SK-MEL-5 (cell line): ENCODE measurements at regions not wholly inside any gene's neighbourhood (a gene's known extent, or its start where the extent isn't known, plus 50 kb on each side); places are given as distances from the start of the nearest gene placed in this dataset.
"Not testable (repeated sequence)": the region's sequence is repeated elsewhere in the genome, so short reads cannot be mapped to it uniquely, and the experiment has no call there.

Experiments used
- DNase-seq: peaks from one replicate; pipeline ENCODE4 v3.0.0-alpha.2; 2016; ENCODE audit warnings: low read depth, low spot score
- in situ Hi-C: cut with HindIII; loops from 2 replicates; pipeline ENCODE4 v1.10.0; 2016; ENCODE audit warnings: low sequenced_read_pairs, high pct_unique_total_duplicates, low pct_unique_long_range_greater_than_20kb

DNA sequence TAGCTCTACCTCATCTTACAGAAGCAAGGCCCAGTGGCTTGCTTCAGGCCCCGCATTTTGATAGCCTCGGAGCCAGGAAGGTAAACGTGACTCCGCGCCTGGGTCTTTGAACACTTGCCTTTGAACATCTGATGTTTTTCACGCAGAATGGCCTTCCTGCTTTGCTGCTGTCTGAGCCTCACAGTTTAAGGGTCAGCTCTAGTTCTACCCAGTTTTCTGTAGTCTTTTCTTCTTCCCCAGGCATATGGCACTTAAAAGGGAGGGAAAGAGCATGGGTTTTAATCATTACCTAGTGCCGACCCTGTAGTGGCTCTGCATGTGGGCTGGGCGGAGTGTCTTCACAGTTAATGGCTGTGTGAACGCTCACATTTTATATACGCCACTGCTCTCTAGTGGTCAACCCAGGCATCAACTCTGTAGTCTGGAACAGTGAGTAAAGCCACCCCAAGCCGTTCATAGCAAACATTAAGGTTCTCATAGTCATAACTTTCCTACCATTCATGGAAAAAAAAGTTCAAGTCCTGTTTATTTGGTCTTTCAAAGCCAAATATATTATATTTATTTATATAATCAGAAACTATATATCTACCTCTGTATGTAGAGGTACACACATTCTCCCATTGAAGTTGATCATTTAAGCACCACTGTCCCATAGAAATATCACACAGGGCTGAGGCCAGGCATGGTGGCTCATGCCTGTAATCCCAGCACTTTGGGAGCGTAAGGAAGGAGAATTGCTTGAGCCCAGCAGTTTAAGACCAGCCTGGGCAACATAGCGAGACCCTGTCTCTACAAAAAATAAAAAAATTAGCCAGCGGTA, 78.1 kb downstream of the IER5 start:
- peak; percentile 88 for DNase-seq
- in situ Hi-C loops: loop anchor here (10.0 kb wide), 1 partner anchor 292 kb away; no protein-coding TSS in a partner anchor

DNA sequence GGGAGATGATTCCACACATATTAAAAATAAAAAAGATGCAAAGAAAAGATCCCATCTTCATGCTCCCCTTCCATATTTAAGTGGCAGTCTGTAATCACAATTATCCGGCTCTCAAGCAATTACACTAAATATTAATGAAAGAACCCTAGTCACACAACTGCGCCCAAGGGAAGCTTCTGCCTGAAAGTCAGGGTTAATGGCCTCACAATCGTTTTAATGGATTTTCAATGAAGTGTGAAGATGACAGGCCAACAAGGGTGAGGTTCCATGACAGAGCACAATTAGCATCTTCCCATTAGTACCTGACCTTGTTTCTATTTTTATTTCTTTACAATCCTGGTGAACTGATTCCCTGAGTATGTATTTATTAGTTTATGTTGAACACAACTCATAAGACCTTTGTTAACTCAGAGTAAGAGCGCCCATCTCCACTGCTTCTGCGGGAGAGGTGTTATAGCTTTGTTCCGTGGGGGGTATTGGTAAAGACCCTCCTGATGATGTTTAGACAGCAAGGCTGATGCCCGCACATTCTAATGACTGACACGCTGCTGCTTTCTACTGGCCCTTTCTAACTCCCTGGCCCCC, 80.9 kb downstream of the IER5 start:
- no peak for DNase-seq
- in situ Hi-C loops: loop anchor here (10.0 kb wide), 1 partner anchor 295 kb away; no protein-coding TSS in a partner anchor

DNA sequence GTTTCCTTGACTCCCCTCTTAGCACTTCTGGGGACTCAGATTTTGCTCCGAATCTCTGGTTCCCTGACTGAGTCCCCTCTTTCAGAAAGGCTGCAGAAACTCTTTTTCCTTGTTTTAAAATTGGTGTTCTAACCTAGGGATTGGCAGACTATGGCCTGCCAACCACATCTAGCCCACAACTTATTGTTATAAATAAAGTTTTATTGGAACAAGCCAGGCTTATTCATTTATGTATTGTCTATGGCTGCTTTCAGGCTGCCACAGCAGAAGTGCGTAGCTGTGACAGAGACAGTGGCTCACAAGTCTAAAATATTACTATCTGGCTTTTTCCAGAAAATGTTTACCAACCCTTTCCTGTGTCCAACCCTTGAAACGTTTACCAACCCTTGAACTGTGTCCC, 81.7 kb downstream of the IER5 start:
- in situ Hi-C loops: no loop called here
- no peak for DNase-seq

DNA sequence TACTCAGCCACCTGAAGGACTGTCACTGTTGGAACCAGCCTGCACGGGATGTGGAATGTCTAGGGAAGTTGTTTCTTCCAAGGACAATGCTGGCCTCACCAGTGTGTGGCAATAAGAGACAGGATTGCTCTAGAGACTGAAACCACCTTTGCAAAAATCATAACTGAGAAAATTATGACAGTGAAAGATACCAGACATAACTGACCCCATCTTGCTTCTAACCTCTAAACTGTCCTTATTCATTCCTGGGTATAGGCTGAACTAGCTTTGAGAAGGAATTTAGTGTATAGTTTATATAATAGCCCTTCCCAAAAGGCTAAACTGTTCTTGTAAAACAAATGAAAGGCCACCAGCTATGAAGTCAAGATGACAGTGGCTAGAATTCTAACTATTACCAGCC, 83.6 kb downstream of the IER5 start:
- DNase-seq: no peak
- in situ Hi-C loops: no loop called here

DNA sequence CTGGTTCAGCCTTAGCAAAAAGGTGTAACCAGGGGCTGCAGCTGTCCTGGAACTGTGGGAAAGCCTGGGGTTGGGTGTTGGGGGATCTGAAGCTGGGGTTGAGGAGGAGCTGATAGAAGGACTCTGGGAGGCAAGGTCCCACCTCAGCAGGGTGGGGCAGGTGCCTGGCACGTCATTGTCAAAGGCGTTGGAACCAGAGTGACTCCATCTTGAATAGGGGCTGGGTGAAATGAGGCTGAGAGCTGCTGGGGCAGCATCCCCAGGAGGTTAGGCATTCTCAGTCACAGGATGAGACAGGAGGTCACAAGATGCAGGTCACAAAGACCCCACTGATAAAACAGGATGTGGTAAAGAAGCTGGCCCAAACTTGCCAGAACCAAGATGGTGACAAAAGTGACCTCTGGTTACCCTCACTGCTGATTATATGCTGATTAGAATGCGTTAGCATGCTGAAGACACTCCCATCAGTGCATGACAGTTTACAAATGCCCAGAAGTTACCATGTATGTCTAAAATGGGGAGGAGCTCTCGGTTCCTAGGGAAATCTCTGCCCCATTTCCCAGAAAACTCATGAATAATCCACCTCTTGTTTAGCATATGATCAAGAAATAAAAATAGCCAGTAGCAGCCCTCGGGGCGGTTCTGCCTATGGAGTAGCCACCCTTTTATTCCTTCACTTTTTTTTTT, 85.4 kb downstream of the IER5 start:
- in situ Hi-C loops: no loop called here
- peak; percentile 60 for DNase-seq

DNA sequence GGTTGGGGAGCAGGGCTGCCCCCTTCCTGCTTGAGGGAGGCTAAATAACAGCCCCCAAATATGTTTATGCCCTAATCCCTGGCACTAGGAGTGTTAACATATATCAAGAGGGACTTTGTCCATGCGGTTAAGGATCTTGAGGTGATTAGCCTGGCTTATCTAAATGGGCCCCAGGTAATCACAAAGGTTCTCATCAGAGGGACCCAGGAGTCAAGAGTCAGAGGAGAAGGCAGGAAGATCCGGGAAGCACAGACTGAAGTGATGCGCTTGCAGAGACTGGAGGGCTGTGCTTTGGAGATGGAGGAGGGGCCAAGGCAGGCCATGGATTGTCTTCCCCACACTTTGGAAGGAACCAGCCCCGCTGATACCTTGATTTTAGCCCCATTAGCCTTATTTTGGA, 86.4 kb downstream of the IER5 start:
- in situ Hi-C loops: no loop called here
- DNase-seq: no peak

DNA sequence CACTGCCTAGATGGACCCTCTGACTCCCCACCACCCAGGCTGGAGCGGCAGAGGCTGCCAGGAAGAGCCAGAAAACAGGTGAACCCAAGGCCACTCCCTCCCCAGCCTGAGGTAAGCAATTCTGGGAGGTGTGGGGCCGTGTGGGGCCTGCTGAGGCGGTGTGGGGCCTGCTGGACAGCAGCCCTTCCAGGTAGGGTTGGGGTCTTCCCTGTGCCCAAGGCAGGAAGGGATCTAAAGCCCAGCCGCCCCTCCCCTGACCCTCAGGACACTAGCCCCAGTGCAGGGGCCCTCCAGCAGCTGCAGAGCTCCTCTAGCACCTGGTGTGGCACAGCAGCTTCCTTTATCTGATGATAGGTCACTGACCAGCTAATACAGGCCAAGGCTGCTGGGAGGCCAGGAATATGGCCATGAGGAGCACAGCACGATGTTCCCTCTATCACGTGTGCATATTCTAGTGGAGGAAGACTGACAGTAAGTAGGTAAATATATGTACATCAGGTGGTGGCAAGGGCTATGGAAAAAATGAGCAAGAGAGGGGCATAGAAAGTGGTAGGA, 86.9 kb downstream of the IER5 start:
- in situ Hi-C loops: no loop called here
- DNase-seq: no peak

DNA sequence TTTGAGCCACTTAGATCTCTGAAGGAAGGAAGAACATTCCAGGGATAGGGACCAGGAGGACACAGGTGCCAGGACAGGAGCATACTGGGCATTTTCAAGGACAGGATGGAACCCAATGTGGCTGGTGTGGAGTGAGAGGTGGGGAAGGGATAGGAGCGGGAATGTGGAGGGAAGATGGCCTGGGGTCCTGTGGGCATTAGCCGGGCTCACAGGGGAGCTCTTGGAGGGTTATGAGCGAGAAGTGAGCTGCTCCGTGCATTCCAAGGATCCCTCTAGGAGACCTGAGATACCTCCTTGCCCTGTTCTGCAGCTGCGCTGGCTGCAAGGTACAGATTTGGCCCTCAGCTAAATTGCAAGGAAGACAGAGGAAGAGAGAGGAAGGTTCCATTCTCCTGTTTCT, 87.5 kb downstream of the IER5 start:
- no peak for DNase-seq
- in situ Hi-C loops: no loop called here

DNA sequence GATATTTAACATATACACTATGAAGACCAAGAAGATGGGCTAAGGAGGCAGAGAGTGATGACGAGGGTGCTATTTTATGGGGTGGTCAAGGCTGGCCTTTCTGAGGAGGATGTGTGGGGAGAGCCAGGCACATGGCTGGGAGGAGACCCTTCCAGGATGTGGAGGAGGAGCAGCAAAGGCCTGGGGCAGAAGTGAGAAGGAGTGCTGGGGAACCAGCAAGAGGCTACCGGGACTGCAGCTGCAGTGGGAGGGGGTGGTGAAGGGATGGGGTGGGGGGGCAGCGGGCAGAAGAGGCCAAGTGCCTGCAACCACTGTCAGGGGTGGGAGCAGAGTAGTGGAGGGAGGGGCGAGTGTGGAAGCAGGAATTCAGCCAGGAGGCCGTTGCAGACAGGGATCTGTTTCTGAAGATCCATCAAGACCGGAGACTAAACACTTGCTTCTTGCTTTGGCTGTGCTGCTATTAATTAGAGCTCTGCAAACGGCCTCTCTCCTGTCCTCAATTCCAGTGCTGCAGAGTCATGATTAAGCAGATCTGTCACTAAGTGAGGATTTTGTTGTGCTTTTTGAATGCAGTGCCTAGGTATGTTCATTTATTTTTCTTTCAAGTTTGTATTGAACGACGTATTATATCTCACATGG, 89.9 kb downstream of the IER5 start:
- DNase-seq: no peak
- in situ Hi-C loops: no loop called here

DNA sequence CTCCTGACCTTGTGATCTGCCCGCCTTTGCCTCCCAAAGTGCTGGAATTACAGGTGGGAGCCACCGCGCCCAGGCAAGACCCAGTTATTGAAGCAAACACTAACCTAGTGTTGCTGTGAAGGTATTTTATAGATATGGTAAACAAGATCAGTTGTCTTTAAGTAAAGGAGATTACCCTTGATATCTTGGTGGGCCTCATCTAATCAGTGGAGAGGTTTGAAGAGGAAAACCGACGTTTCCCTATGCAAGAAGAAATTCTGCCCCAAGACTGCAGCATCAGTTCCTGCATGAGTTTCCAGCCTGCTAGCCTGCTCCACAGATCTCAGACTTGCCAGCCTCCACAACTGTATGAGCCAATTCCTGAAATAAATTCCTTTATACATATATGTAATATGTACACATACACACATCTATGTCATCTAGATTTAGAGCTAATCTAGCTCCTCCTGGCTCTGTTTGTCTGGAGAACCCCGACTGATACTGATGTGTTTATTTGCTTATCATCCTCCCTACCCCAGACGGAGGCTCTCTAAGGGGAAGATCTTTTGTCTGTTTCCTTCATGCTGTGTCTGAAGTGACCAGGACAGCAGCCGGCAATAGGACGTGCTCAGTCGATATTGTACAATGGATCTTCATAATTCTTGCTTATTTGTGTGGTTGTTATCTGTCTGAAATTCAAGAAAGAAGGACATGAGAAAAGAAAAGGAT, 90.9 kb downstream of the IER5 start:
- in situ Hi-C loops: no loop called here

DNA sequence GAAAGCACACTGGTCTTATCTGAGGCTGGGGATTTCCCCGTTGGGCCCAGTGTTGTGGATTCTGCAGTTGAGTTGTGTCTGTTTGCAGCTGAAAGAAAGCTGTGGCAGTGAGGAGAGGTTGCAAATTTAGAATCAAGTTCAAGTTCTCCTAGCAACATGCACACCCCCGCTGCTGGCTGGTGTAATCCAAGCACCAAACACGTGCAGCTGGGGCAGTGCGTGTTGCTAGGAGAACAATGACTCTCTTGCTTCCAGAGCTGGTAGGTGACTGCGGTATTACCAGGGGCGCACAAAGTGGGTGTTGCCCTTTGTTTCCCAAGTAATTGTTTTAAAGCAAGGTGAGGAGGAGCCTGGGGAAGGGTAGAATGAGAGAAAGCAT, 91.5 kb downstream of the IER5 start:
- in situ Hi-C loops: no loop called here
- peak; percentile 32 for DNase-seq

More for the DNA sequence above, 90.9 kb downstream of the IER5 start:
- no peak for DNase-seq

DNA sequence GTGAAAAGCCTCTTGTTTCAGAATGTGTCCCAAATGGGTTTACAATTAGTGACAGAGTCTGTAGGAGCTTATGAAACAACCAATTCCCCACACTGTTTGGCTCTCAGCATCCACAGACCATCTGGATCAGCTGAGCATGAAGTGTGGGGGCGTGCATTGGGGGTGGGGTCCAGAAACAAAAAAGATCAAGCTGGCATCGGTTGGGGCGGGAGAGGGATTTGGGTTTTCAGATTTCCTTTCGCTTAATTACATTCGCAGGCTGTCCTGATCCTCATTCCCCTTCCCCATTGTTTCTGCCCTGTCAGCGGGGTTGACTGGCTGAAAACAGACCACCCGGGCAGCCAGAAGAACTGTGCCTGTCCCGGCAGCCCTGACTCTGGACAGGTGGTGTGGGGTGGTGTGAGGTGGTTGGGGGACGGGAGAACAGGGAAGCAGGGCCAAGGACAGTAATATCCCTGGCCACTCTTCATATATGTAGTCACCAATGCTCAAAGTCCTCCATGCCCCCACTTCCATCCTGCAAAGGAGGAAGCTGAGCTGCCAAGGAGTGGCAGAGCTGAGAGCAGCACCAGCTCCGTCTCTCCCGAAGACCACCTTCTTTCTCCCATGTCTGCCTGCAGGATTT, 92.0 kb downstream of the IER5 start:
- DNase-seq: no peak
- in situ Hi-C loops: no loop called here

DNA sequence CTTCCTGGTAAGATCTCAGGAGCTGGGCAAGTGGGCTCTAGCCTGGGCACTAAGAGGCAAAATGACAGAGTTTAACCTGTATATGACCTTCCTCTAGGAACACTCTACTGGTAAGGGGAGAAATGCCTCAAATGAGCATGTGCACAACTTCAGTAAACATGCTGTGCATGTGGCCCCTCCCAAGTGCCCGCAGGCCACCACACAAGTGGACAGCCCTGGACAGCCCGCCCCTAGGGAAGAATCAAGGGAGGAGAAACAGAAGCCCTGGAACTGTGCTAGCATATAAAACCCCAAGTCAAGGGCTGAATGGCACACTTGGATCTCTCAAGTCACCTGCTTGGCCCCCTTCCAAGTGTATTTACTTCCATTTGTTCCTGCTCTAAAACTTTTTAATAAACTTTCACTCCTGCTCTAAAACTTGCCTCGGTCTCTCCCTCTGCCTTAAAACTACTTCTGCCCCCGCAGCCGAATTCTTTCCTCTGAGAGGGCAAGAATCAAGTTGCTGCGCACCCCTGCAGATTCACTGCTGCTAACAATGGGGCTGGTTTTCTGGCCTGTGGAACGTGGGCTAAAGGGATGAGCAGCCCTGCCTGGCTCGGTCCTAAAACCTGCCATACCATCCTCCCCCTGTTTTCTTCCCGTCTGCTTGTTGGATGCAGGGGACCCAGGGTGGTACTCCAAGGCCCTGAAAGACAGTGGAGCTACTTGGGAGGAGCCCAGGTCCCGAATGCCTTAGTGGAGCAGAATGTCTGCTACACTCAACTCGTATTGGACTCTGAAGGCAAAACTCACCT, 93.5 kb downstream of the IER5 start:
- DNase-seq: no peak
- in situ Hi-C loops: no loop called here

DNA sequence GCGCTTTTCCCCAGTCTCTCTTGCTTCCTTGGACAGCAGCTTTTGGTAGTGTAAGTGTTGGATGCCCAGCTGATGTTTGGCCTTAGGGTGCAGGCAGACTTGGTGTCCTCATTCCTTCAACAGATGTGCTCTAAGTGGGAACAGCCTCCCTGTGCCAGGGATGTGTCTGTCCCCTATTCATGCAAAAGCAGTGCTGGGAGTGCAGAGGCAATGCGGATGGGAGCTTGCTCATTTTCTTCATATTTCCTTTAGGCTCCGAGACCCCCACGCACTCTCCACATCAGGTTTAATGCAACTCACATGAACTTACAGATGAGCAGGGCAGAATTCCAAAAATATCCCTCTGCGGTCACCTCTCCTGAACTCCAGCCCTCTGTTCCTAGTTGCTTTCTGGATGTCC, 96.1 kb downstream of the IER5 start:
- DNase-seq: no peak
- in situ Hi-C loops: no loop called here

DNA sequence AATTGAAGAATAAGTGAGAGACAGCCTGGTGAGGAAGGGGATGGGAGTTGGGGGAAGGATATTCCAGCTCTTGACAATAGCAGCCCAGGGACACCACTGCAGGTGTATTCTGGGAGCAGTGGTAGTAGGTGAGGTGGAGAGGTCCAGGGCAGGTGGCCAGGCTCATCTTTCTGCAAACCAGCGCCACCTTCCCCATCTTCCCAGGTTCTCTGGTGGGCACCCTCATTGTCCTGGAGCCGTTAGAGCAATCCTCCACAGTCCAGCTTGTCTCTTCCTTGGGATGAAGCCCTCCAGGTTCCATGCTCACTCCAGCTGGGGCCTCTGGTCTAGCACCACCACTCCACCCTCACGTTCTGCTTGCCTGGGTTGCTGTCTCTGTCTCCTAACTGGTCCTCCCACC, 97.0 kb downstream of the IER5 start:
- no peak for DNase-seq
- in situ Hi-C loops: no loop called here

DNA sequence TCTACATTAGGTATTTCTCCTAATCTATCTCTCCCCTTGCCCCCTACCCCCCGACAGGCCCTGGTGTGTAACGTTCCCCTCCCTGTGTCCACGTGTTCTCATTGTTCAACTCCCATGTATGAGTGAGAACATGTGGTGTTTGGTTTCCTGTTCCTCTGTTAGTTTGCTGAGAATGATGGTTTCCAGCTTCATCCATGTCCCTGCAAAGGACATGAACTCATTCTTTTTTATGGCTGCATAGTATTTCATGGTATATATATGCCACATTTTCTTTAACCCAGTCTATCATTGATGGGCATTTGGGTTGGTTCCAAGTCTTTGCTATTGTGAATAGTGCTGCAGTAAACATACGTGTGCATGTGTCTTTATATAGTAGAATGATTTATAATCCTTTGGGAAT, 97.6 kb downstream of the IER5 start:
- DNase-seq, in situ Hi-C loops: not testable (repeated sequence)
